Mesendoderm (in vitro differentiated cells): ENCODE measurements at regions not wholly inside any gene's neighbourhood (a gene's known extent, or its start where the extent isn't known, plus 50 kb on each side); places are given as distances from the start of the nearest gene placed in this dataset.

Experiments
- DNase-seq: peaks from one replicate; pipeline ENCODE4 v3.0.0; 2013
- H2AK5ac ChIP-seq: 2 replicates; pipeline ENCODE4 v1.6.1; 2013; ENCODE audit warnings: low read length, inconsistent platforms
- H2BK120ac ChIP-seq: 2 replicates; pipeline ENCODE4 v1.6.1; 2013; ENCODE audit warnings: low read depth, mild to moderate bottlenecking, low read length, moderate library complexity, mixed read lengths
- H2BK15ac ChIP-seq: replicated peaks from 2 replicates; pipeline ENCODE4 v1.6.1; 2013; ENCODE audit warnings: low read depth, mild to moderate bottlenecking, moderate library complexity
- H2BK5ac ChIP-seq: 2 replicates; pipeline ENCODE4 v1.6.1; 2013; ENCODE audit warnings: low read length, inconsistent platforms
- H3K18ac ChIP-seq: 2 replicates; pipeline ENCODE4 v1.6.1; 2013; ENCODE audit warnings: mild to moderate bottlenecking, low read length, mixed read lengths
- H3K23ac ChIP-seq: one replicate; pipeline ENCODE4 v1.6.1; 2013; ENCODE audit warnings: low read length
- H3K27ac ChIP-seq: 2 replicates; pipeline ENCODE4 v1.5.1; 2013; ENCODE audit warnings: low read depth, mild to moderate bottlenecking, inconsistent platforms, low read length, moderate library complexity
- H3K27me3 ChIP-seq: 2 replicates; pipeline ENCODE4 v1.6.1; 2013; ENCODE audit warnings: low read length, control low read depth, mild to moderate bottlenecking, inconsistent platforms; ENCODE audit not compliant: insufficient read depth, poor library complexity
- H3K36me3 ChIP-seq: 2 replicates; pipeline ENCODE4 v1.6.1; 2013; ENCODE audit warnings: low read length, inconsistent platforms; ENCODE audit not compliant: control insufficient read depth, insufficient read depth
- H3K4ac ChIP-seq: one replicate; pipeline ENCODE4 v1.6.1; 2013; ENCODE audit warnings: low read depth, mild to moderate bottlenecking, low read length, moderate library complexity
- H3K4me1 ChIP-seq: 2 replicates; pipeline ENCODE4 v1.6.1; 2013; ENCODE audit warnings: low read depth, low read length, inconsistent platforms; ENCODE audit not compliant: control insufficient read depth
- H3K4me2 ChIP-seq: 2 replicates; pipeline ENCODE4 v1.6.1; 2013; ENCODE audit warnings: low read length
- H3K4me3 ChIP-seq: 2 replicates; pipeline ENCODE4 v1.5.1; 2013; ENCODE audit warnings: mild to moderate bottlenecking, low read length
- H3K56ac ChIP-seq: one replicate; pipeline ENCODE4 v1.6.1; 2013; ENCODE audit warnings: low read length
- H3K79me1 ChIP-seq: 2 replicates; pipeline ENCODE4 v1.6.1; 2013; ENCODE audit warnings: low read length, inconsistent platforms
- H3K79me2 ChIP-seq: 2 replicates; pipeline ENCODE4 v1.6.1; 2013; ENCODE audit warnings: mild to moderate bottlenecking, low read length; ENCODE audit not compliant: control insufficient read depth, insufficient read depth
- H3K9ac ChIP-seq: 2 replicates; pipeline ENCODE4 v1.6.1; 2013; ENCODE audit warnings: low read length, inconsistent platforms
- H4K5ac ChIP-seq: one replicate; pipeline ENCODE4 v1.6.1; 2013; ENCODE audit warnings: low read length
- H4K8ac ChIP-seq: one replicate; pipeline ENCODE4 v1.6.1; 2013; ENCODE audit warnings: low read depth, mild to moderate bottlenecking, control low read depth, low read length, moderate library complexity
- WGBS: extraction: QIAGEN DNeasy Blood & Tissue Kit; methylation state at CpG from one replicate; pipeline ENCODE4 v1.1.7; 2013; ENCODE audit warnings: low lambda C conversion rate, missing lambda C conversion rate; ENCODE audit not compliant: insufficient coverage; ENCODE audit errors: extremely low coverage; 5-methylcytosine and 5-hydroxymethylcytosine counted together

DNA sequence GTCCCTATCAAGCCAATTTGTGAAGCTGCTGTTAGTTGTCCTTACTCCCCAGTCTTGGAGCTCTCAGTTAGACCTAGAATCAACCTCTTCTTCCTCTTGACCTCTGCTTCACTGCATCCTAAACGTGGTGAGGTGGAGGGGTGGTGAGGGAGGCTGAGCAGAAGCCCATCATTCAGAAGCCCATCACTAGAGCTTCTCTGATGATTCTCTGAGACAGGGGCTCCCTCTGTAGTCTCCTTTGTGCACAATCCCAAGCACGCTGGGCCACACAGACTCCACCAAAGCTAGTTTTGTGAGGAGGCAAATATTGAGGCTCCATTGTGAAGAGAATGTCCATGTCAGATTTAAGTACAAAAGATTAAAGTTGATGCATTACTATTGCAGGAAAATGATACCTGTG is 163.8 kb upstream of the PRSS1 start:
- H3K4ac ChIP-seq: no peak overlapping the region
- no peak overlapping the region for H3K18ac ChIP-seq
- H4K8ac ChIP-seq: no peak overlapping the region
- no peak overlapping the region for H3K23ac ChIP-seq
- no peak overlapping the region for H3K56ac ChIP-seq
- H3K4me3 ChIP-seq: no peak overlapping the region
- no peak overlapping the region for H3K9ac ChIP-seq
- no peak overlapping the region for H2BK15ac ChIP-seq
- H2BK5ac ChIP-seq: no peak overlapping the region
- no peak overlapping the region for H4K5ac ChIP-seq
- no peaks in the 10 kb centered on the region for H3K79me1 ChIP-seq
- peaks cover 3% of the 10 kb centered on the region for H3K4me1 ChIP-seq
- H3K36me3 ChIP-seq: no peaks in the 10 kb centered on the region
- H2BK120ac ChIP-seq: no peak overlapping the region
- H3K27ac ChIP-seq: no peak overlapping the region
- no peak overlapping the region for H3K4me2 ChIP-seq
- no CpG with 5 or more reads among the region's 2 CpGs for WGBS
- H2AK5ac ChIP-seq: no peak overlapping the region
- peak; percentile 48 for DNase-seq
- H3K79me2 ChIP-seq: no peaks in the 10 kb centered on the region
- H3K27me3 ChIP-seq: no peaks in the 10 kb centered on the region

DNA sequence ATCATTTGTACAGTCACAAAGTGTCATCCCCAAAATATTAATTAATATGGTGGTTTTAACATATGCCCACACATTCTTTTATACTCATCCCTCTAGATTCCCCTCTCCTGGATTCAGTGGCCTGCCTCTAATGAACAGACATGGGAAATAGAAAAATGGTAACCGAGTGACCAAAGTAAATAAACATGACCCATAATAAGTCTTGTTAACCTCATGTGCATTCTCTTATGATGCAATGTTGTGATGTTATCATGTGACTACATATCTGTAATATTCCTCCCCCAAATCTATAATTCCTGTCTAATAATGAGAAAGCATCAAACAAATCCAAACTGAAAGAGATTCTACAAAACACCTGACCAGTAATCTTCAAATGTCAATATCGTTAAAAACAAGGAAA is 164.5 kb upstream of the PRSS1 start:
- Histone ChIP-seq H3K79me1 (no peaks in the 10 kb centered on the region), H3K27ac (no peak overlapping the region), H3K36me3 (no peaks in the 10 kb centered on the region), H2BK5ac (no peak overlapping the region), H2AK5ac (no peak overlapping the region), H3K18ac (no peak overlapping the region), H3K79me2 (no peaks in the 10 kb centered on the region), H3K23ac (no peak overlapping the region), H2BK15ac (no peak overlapping the region), H4K5ac (no peak overlapping the region), H3K4me2 (no peak overlapping the region), H4K8ac (no peak overlapping the region), H3K27me3 (no peaks in the 10 kb centered on the region), H3K4ac (no peak overlapping the region), H3K4me3 (no peak overlapping the region), H2BK120ac (no peak overlapping the region), H3K9ac (no peak overlapping the region), H3K56ac (no peak overlapping the region), H3K4me1 (peaks cover 3% of the 10 kb centered on the region)
- WGBS: no CpG with 5 or more reads among the region's 2 CpGs
- no peak for DNase-seq

DNA sequence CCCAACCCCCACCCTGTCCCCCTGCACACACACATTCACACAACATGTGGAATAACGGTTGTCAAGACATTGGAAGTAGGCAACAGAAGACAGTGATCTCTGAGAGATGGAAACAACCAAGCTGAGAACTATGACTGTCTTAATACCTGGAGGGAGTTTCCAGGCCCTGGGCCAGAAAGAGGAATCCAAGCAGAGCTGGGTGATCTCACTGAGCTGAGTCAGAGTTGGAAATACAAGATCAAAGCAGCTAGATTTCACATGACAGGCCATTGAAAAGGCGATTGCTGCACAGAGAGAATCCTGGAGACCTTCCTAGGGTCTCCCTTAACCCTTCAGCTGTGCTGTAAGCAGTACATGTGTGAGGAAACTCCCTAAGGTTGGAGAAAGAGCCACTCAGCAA is 165.8 kb upstream of the PRSS1 start:
- Histone ChIP-seq H3K27ac (no peak overlapping the region), H3K4me2 (no peak overlapping the region), H3K18ac (no peak overlapping the region), H3K4me1 (peaks cover 3% of the 10 kb centered on the region), H3K23ac (no peak overlapping the region), H2BK120ac (no peak overlapping the region), H4K5ac (no peak overlapping the region), H3K79me2 (no peaks in the 10 kb centered on the region), H3K56ac (peak overlapping the region; percentile 6), H3K4ac (no peak overlapping the region), H2BK5ac (no peak overlapping the region), H3K27me3 (no peaks in the 10 kb centered on the region), H3K79me1 (no peaks in the 10 kb centered on the region), H2AK5ac (no peak overlapping the region), H3K4me3 (no peak overlapping the region), H3K36me3 (no peaks in the 10 kb centered on the region), H2BK15ac (peak overlapping the region; percentile 2), H3K9ac (no peak overlapping the region), H4K8ac (no peak overlapping the region)
- peak; percentile 85 for DNase-seq
- no CpG with 5 or more reads among the region's 2 CpGs for WGBS

- no peak overlapping the region for H3K4me2 ChIP-seq
- H3K18ac ChIP-seq: no peak overlapping the region
- no peak overlapping the region for H3K23ac ChIP-seq
- peaks cover 3% of the 10 kb centered on the region for H3K4me1 ChIP-seq
- H3K79me2 ChIP-seq: no peaks in the 10 kb centered on the region
- no CpG with 5 or more reads among the region's 3 CpGs for WGBS
- H3K4me3 ChIP-seq: no peak overlapping the region
- no peak overlapping the region for H3K9ac ChIP-seq
- no peak overlapping the region for H3K27ac ChIP-seq
- no peak overlapping the region for H3K56ac ChIP-seq
- H2AK5ac ChIP-seq: no peak overlapping the region
- no peaks in the 10 kb centered on the region for H3K79me1 ChIP-seq
- H2BK120ac ChIP-seq: no peak overlapping the region
- H3K27me3 ChIP-seq: no peaks in the 10 kb centered on the region
- H4K8ac ChIP-seq: no peak overlapping the region
- no peak overlapping the region for H2BK5ac ChIP-seq
- no peak overlapping the region for H2BK15ac ChIP-seq
- no peaks in the 10 kb centered on the region for H3K36me3 ChIP-seq
- no peak overlapping the region for H4K5ac ChIP-seq
- H3K4ac ChIP-seq: no peak overlapping the region
- DNase-seq: no peak
Measured at GRCh38 chr7:142582351-142582750, 166.9 kb upstream of the PRSS1 start.

GRCh38 chr7:142581341-142581740 is 167.9 kb upstream of the PRSS1 start:
- H3K36me3 ChIP-seq: no peaks in the 10 kb centered on the region
- H3K9ac ChIP-seq: no peak overlapping the region
- H4K8ac ChIP-seq: no peak overlapping the region
- H2AK5ac ChIP-seq: no peak overlapping the region
- no peaks in the 10 kb centered on the region for H3K27me3 ChIP-seq
- H2BK15ac ChIP-seq: no peak overlapping the region
- H3K4me3 ChIP-seq: no peak overlapping the region
- no peak overlapping the region for H3K56ac ChIP-seq
- no peak overlapping the region for H3K23ac ChIP-seq
- no peaks in the 10 kb centered on the region for H3K79me1 ChIP-seq
- WGBS: no CpG with 5 or more reads among the region's 4 CpGs
- H3K4me2 ChIP-seq: no peak overlapping the region
- H3K18ac ChIP-seq: no peak overlapping the region
- no peak overlapping the region for H3K4ac ChIP-seq
- no peak overlapping the region for H3K27ac ChIP-seq
- H2BK5ac ChIP-seq: no peak overlapping the region
- no peak overlapping the region for H4K5ac ChIP-seq
- peaks cover 3% of the 10 kb centered on the region for H3K4me1 ChIP-seq
- no peak overlapping the region for H2BK120ac ChIP-seq
- DNase-seq: peak; percentile 69
- no peaks in the 10 kb centered on the region for H3K79me2 ChIP-seq

DNA sequence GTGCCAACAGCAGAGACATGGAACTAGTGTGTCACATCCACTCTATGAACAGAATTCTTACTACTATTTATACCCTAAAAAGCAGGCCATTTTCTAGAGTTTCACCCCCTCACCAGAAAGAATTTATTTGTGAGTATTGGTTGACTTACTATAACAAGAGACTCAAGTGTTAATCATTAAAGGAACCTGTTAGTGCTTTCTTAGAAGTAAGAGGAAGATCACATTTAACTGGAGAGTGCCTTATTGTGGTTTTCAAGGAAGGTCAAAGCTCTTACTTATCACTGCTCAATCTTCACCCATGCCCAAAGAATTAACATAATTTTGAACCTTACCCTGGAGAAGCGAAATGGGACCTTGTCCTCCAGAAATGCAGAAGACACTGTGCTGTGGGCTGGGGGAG is 169.3 kb upstream of the PRSS1 start:
- Histone ChIP-seq H3K27ac (no peak overlapping the region), H2AK5ac (no peak overlapping the region), H2BK15ac (no peak overlapping the region), H2BK120ac (no peak overlapping the region), H3K27me3 (no peaks in the 10 kb centered on the region), H3K79me2 (no peaks in the 10 kb centered on the region), H3K79me1 (no peaks in the 10 kb centered on the region), H4K8ac (no peak overlapping the region), H3K4ac (no peak overlapping the region), H3K18ac (no peak overlapping the region), H2BK5ac (no peak overlapping the region), H3K23ac (no peak overlapping the region), H3K4me2 (no peak overlapping the region), H3K9ac (no peak overlapping the region), H4K5ac (no peak overlapping the region), H3K4me1 (peaks cover 3% of the 10 kb centered on the region), H3K56ac (no peak overlapping the region), H3K36me3 (no peaks in the 10 kb centered on the region), H3K4me3 (no peak overlapping the region)
- no CpG with 5 or more reads among the region's 1 CpG for WGBS
- DNase-seq: no peak
